Mammary epithelial cell (primary cell): ENCODE measurements at regions not wholly inside any gene's neighbourhood (a gene's known extent, or its start where the extent isn't known, plus 50 kb on each side); places are given as distances from the start of the nearest gene placed in this dataset.

Experiments used
- CTCF ChIP-seq, 2 donors: IDR thresholded peaks in 1 of 2; conservative IDR thresholded peaks in 1 of 2; 2 replicates each; pipeline ENCODE4 v1.5.1; 2011 to 2012; ENCODE audit warnings: inconsistent platforms in 2 of 2, low read length in 2 of 2, mild to moderate bottlenecking in 2 of 2, control low read depth in 1 of 2, low read depth in 1 of 2; ENCODE audit not compliant: insufficient read depth in 1 of 2; ENCODE audit errors: extremely low read depth in 1 of 2
- EZH2 ChIP-seq: IDR thresholded peaks from 2 replicates; pipeline ENCODE4 v1.6.1; 2012; ENCODE audit warnings: low read length, inconsistent platforms, borderline replicate concordance

- no peak for TF ChIP-seq CTCF (conservative IDR thresholded peaks at IDR 0.05 in 1 of 2, IDR thresholded peaks at IDR 0.05 in 1 of 2; ENCODE audit: extremely low read depth in 1 of 2, insufficient read depth in 1 of 2, low read depth in 1 of 2, low read length in 2 of 2)
- TF ChIP-seq EZH2 = no peak
These were observed 123.0 kb upstream of the VSTM2A start for GRCh38 chr7:54419209-54419608.
